Heart left ventricle (tissue), 16 donors: ENCODE measurements at regions not wholly inside any gene's neighbourhood (a gene's known extent, or its start where the extent isn't known, plus 50 kb on each side); places are given as distances from the start of the nearest gene placed in this dataset.

ENCODE experiments used
- ATAC-seq, 4 donors: fragments of 200-7000 bp; cut with Tn5 transposase; one replicate each; pipeline ENCODE4 v1.9.1; 2020 to 2022; ENCODE audit warnings: moderate library complexity in 4 of 4, mild to moderate bottlenecking in 3 of 4, moderate number of reproducible peaks in 1 of 4
- DNase-seq, 5 donors: peaks; one replicate each; pipeline ENCODE4 v3.0.0-alpha.2; 2020
- H3K27ac ChIP-seq, 12 donors: fragments of 200-600 bp; sonication (generic) in 4 of 12; one replicate each; pipeline versions ENCODE4 v1.5.0 to v1.8.0; 2016 to 2022; ENCODE audit warnings: mild to moderate bottlenecking in 2 of 12
- H3K27me3 ChIP-seq, 9 donors: fragments of 200-600 bp; sonication (generic) in 2 of 9; one replicate each; pipeline versions ENCODE4 v1.5.1 to v1.8.0; 2016 to 2022; ENCODE audit warnings: mild to moderate bottlenecking in 3 of 9
- H3K36me3 ChIP-seq, 9 donors: fragments of 200-600 bp; sonication (generic) in 2 of 9; one replicate each; pipeline versions ENCODE4 v1.5.0 to v1.8.0; 2018 to 2022; ENCODE audit warnings: mild to moderate bottlenecking in 2 of 9
- H3K4me1 ChIP-seq, 12 donors: fragments of 200-600 bp; sonication (generic) in 4 of 12; one replicate each; pipeline versions ENCODE4 v1.5.0 to v1.8.0; 2016 to 2022; ENCODE audit warnings: mild to moderate bottlenecking in 3 of 12
- H3K4me3 ChIP-seq, 12 donors: fragments of 200-600 bp; sonication (generic) in 4 of 12; one replicate each; pipeline versions ENCODE4 v1.5.0 to v1.8.0; 2017 to 2022; ENCODE audit warnings: mild to moderate bottlenecking in 9 of 12, moderate library complexity in 4 of 12
- H3K9me3 ChIP-seq, 12 donors: fragments of 200-600 bp; sonication (generic) in 4 of 12; one replicate each; pipeline versions ENCODE4 v1.5.0 to v1.8.0; 2016 to 2022; ENCODE audit warnings: mild to moderate bottlenecking in 1 of 12
- POLR2A ChIP-seq, 2 donors: fragments of 450-650 bp; IDR thresholded peaks; one replicate each; pipeline ENCODE4 v1.6.1; 2017; ENCODE audit warnings: antibody characterized with exemption in 2 of 2, mild to moderate bottlenecking in 2 of 2, moderate library complexity in 2 of 2
- WGBS, 4 donors: extraction: QIAGEN DNeasy Blood & Tissue Kit in 2 of 4; methylation state at CpG; one replicate each; pipeline versions ENCODE4 v1.1.5 to v1.1.7; 2013 to 2018; 5-methylcytosine and 5-hydroxymethylcytosine counted together
- intact Hi-C, 10 donors: fragments of 100-400 bp; cut with DNase I; formaldehyde crosslinking; loops; one replicate each; pipeline versions ENCODE4 v1.11.1 to v1.14.2; 2022
- TF ChIP-seq, protein P1 (sequence below), 12 donors: fragments of 200-600 bp; sonication (generic) in 4 of 12; IDR thresholded peaks; one replicate each; pipeline versions ENCODE4 v1.5.0 to v1.8.0; 2018 to 2022; ENCODE audit warnings: antibody characterized with exemption in 12 of 12, mild to moderate bottlenecking in 5 of 12
- donor health status: ischemic (EF 13 %, LVEDD 7.1; RV severe dilation, severe dysfunction).
- donor health status: healthy with polysubstance abuse.
- donor health status: DM: no; HTN: yes; CAD: no.
- donor health status: DM: no; HTN: no; CAD: no.
- donor health status: ischemic (EF 25% LVEDD 6.9; RV normal size, moderate dysfunction).
- donor health status: ischemic (EF 25% LVEDD 5.7; RV mildly dilated, moderate dysfunction).
- donor health status: healthy.
- donor health status: DM: yes; HTN: yes; CAD: no.
- donor health status: ischemic (EF 35%, LVEDD 5.7; RV mildly dilated, moderate dysfunction).
- donor health status: nonischemic (EF 11% LVEDD 7.7; RV severe dilation, severe dysfunction).
- donor health status: DM: yes; HTN: yes; CAD: no.
- donor health status: PGD.
- donor health status: ischemic (EF 29% LVEDD 5.4; RV normal size, mild dysfunction).
- donor health status: nonischemic (EF 23%, LVEDD 6.1; RV moderate dilation, normal function).

DNA sequence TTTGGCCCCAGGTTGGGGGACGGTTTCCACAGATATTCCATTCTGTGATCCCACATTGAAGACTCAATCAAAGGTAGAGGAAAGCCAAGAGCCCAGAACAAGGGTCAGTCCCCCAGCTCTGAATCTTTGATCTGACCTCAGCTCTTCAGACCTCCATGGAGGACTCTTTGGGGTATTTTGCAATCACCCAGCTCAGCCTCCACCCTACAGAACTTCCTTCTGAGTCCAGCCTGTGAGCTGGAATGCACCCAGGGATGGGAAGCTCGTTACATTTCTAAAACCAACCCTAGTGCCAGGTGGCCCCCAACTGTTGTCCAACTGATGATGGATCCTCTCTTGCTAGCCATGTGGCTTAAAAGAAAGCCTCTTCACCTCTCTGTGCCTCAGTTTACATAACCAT lies 335.3 kb downstream of the MN1 start:
- H3K9me3 ChIP-seq: peaks cover 0 to 6% (median 0%) of the 10 kb centered on the region in 12 donors
- ATAC-seq (no peak), DNase-seq (no peak)
- H3K27me3 ChIP-seq: peaks cover 0 to 24% (median 0%) of the 10 kb centered on the region in 9 donors
- H3K36me3 ChIP-seq: no peaks in the 10 kb centered on the region
- TF ChIP-seq, protein P1, sequence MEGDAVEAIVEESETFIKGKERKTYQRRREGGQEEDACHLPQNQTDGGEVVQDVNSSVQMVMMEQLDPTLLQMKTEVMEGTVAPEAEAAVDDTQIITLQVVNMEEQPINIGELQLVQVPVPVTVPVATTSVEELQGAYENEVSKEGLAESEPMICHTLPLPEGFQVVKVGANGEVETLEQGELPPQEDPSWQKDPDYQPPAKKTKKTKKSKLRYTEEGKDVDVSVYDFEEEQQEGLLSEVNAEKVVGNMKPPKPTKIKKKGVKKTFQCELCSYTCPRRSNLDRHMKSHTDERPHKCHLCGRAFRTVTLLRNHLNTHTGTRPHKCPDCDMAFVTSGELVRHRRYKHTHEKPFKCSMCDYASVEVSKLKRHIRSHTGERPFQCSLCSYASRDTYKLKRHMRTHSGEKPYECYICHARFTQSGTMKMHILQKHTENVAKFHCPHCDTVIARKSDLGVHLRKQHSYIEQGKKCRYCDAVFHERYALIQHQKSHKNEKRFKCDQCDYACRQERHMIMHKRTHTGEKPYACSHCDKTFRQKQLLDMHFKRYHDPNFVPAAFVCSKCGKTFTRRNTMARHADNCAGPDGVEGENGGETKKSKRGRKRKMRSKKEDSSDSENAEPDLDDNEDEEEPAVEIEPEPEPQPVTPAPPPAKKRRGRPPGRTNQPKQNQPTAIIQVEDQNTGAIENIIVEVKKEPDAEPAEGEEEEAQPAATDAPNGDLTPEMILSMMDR (IDR thresholded peaks at IDR 0.05): no peak
- TF ChIP-seq POLR2A (IDR thresholded peaks at IDR 0.05): no peak
- H3K27ac ChIP-seq: no peak overlapping the region
- 81 to 90% (median 85%) methylated on average over 2 of the region's 2 CpGs for WGBS, 4 donors
- H3K4me1 ChIP-seq: no peaks in the 10 kb centered on the region
- no peak overlapping the region for H3K4me3 ChIP-seq
- intact Hi-C loops: no loop called here

DNA sequence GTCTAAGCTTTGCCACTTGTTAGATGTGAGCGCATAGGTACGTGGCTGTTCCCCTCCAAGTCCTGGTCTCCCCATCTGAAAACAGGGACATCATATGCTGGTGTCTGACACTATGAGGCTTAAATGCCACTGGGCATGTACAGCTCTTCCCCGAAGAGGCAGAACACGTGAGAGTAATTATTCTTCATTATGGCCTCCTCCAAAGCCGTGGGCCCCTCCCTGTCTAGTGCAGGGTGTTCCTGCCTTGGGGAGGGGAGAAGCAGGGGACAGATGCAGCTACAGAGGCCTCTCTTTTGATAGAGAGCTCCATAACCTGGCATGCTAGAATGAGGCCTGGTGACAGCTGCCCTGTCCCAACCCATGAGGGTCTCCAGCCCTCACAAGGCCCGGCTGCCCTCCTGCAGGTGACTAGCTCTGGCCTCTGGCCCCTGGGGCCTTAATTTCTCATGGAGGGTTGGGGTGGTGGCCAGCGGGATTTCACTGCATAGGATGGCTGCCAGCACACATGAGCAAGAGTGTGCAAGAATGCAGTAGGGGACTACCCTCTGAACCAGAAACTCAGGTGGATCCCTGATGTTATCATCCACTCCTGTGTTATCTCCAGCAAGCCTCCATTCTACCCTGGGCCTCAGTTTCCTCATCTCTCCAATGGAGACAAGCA lies 334.6 kb downstream of the MN1 start:
- Histone ChIP-seq H3K9me3 (peaks cover 0 to 6% (median 0%) of the 10 kb centered on the region in 12 donors), H3K27me3 (peaks cover 0 to 18% (median 0%) of the 10 kb centered on the region in 9 donors), H3K27ac (no peak overlapping the region), H3K4me3 (no peak overlapping the region), H3K36me3 (no peaks in the 10 kb centered on the region), H3K4me1 (no peaks in the 10 kb centered on the region)
- intact Hi-C loops: no loop called here
- TF ChIP-seq POLR2A (IDR thresholded peaks at IDR 0.05): no peak
- TF ChIP-seq, protein P1 (IDR thresholded peaks at IDR 0.05): no peak
- WGBS, 4 donors: 69 to 85% (median 78%) methylated on average over 7 of the region's 7 CpGs
- no peak for ATAC-seq
- DNase-seq: no peak

DNA sequence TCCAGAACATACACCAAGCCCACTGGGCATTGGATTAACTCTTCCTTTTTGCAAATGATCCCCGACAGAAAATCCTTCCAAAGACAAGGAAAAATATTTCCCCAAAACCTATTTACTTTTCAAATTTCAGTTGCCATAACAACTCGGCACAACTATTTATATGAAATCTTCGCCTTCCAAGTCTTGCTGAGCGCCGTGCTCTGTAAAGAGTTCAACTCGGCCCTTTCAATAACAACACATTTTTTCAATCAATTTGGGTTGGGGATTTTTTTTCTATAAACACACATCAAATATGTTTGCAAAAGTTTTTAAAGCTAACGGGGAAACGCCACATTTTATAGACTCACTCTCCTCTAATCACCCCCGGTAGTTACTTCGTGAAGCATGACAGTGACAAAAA lies 333.8 kb downstream of the MN1 start:
- intact Hi-C loops: no loop called here
- ATAC-seq: no peak
- H3K36me3 ChIP-seq: no peaks in the 10 kb centered on the region
- H3K9me3 ChIP-seq: peaks cover 0 to 6% (median 0%) of the 10 kb centered on the region in 12 donors
- DNase-seq: no peak
- H3K27me3 ChIP-seq: peaks cover 0 to 12% (median 0%) of the 10 kb centered on the region in 9 donors
- TF ChIP-seq POLR2A (IDR thresholded peaks at IDR 0.05): no peak
- TF ChIP-seq, protein P1 (IDR thresholded peaks at IDR 0.05): no peak
- no peak overlapping the region for H3K4me3 ChIP-seq
- no peaks in the 10 kb centered on the region for H3K4me1 ChIP-seq
- 82 to 92% (median 87%) methylated on average over 10 of the region's 10 CpGs for WGBS, 4 donors
- H3K27ac ChIP-seq: no peak overlapping the region

DNA sequence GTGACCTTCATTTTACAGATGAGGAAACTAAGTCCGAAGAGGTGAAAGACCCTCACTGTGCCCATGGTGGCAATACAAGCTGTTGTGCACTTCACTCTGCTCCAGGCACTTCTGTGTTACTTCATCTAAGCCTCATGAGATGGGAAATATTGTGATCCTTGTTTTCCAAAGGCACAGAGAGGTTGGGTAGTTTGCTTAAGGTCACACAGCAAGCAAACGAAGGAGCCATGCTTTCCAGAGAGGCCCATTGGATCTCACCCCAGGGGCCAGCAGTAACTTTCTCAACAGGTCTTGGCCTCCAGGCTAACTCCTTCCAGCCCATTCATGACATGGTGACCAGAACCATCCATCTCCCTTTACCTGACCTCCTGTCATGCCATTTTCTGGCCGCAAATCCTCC lies 332.8 kb downstream of the MN1 start:
- intact Hi-C loops: no loop called here
- DNase-seq: no peak
- no peak for ATAC-seq
- no peaks in the 10 kb centered on the region for H3K4me1 ChIP-seq
- H3K27me3 ChIP-seq: peaks cover 0 to 10% (median 0%) of the 10 kb centered on the region in 9 donors
- H3K27ac ChIP-seq: no peak overlapping the region
- H3K4me3 ChIP-seq: no peak overlapping the region
- 53 to 95% (median 78%) methylated on average over 3 of the region's 3 CpGs for WGBS, 4 donors
- peaks cover 0 to 2% (median 0%) of the 10 kb centered on the region in 12 donors for H3K9me3 ChIP-seq
- no peaks in the 10 kb centered on the region for H3K36me3 ChIP-seq
- TF ChIP-seq, protein P1 (IDR thresholded peaks at IDR 0.05): no peak
- no peak for TF ChIP-seq POLR2A (IDR thresholded peaks at IDR 0.05)
